ENCODE measurements at regions not wholly inside any gene's neighbourhood (a gene's known extent, or its start where the extent isn't known, plus 50 kb on each side); places are given as distances from the start of the nearest gene placed in this dataset.

DNA sequence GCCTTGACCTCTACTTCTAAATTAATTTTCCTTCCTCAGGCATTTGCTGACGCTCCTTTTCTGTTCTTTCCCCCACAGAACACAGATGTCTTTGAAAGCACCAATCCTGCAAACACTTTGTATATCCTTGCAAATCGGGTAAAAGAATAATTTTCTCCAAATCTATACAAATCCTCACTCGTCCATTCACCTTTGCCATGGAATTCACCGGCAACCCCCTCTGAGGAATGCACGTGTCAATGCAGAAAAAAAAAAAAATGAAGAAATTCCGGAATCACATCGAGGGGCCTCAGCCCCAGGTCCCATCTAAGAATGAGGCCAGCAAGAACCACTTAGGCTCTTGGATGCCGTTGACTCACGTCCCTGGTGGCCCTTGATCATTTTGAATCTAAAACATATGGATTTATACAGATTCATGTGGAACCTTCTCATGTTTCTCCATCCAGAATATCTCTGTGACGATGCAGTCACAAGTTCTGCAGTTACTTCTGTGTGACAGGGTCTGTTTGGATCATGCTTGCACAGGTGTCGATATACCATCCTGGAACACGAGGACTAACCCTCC lies 136.9 kb downstream of the RBFOX3 start:
- TF ChIP-seq, protein P1, sequence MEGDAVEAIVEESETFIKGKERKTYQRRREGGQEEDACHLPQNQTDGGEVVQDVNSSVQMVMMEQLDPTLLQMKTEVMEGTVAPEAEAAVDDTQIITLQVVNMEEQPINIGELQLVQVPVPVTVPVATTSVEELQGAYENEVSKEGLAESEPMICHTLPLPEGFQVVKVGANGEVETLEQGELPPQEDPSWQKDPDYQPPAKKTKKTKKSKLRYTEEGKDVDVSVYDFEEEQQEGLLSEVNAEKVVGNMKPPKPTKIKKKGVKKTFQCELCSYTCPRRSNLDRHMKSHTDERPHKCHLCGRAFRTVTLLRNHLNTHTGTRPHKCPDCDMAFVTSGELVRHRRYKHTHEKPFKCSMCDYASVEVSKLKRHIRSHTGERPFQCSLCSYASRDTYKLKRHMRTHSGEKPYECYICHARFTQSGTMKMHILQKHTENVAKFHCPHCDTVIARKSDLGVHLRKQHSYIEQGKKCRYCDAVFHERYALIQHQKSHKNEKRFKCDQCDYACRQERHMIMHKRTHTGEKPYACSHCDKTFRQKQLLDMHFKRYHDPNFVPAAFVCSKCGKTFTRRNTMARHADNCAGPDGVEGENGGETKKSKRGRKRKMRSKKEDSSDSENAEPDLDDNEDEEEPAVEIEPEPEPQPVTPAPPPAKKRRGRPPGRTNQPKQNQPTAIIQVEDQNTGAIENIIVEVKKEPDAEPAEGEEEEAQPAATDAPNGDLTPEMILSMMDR (IDR thresholded peaks at IDR 0.05), result no peak
- no peak for TF ChIP-seq POLR2A (IDR thresholded peaks at IDR 0.05)
